ENCODE measurements at regions not wholly inside any gene's neighbourhood (a gene's known extent, or its start where the extent isn't known, plus 50 kb on each side); places are given as distances from the start of the nearest gene placed in this dataset.
"Not testable (repeated sequence)": the region's sequence is repeated elsewhere in the genome, so short reads cannot be mapped to it uniquely, and the experiment has no call there.

DNA sequence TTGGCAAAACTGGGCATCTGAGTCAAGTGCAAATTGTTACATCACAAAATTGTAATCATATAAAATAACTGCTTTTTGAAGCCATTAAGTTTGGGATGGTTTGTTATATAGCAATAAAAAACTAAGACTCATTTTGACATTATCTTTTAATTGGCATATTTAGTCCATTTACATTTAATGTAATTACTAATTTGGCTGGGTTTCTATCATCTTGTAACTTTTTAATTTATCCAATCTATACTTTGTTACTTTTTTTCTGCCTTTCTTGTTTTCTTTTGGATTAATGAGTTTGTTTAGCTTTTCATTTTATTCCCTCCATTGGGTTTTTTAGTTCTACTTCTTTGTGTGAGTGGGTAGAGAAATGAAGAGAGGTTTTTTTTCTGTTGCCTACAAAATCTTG is 76.3 kb downstream of the DRAM2 start:
- DNase-seq: no peak

DNA sequence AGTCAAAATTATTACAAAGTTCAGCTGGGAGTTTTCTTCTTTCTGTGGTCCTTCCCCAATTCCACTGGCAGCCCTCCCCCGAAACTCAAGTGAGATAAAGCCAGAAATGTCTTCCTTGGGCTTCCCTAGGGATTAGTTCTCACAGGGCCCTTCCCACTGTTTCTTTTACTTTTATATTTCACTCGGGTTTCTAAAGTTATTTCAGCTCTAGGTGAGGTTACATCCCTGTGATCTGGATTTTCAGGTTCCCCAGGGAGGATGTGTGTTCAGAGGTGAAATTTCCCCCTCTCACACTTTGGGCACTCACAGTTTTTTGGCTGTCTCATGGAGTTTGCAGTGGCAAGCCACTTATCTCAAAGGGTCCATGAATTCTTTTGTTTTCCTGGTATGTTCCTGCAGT is 77.3 kb downstream of the DRAM2 start:
- DNase-seq: no peak

DNA sequence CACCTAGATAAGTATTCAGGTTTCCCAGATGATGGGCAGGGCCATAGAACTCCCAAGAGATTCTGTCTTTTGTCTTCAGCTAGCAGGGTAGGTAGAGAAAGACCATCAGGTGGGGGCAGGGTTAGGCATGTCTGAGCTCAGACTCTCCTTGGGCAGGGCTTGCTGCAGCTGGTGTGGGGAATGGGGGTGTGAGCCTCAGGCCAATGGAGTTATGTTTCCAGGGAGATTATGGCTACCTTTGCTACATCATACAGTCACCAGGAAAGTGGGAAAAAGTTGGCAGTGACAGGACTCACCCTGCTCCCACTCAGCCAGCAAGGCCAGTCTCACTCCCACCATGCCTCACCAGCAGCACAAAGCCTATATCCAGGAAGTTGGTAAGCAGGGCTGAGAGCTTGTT is 77.8 kb downstream of the DRAM2 start:
- no peak for DNase-seq

DNA sequence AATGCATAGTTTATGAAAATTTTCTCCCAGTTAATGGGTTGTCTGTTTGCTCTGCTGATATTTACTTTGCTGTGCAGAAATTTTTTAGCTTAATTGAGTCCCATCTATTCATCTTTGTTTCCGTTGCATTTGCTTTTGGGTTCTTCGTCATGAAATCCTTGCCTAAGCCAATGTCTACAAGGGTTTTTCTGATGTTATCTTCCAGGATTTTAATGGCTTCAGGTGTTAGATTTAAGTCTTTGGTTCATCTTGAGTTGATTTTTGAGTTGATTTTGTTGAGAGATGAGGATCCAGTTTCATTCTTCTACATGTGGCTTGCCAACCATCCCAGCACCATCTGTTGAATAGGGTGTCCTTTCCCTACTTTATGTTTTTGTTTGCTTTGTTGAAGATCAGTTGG is 85.2 kb downstream of the DRAM2 start:
- no peak for DNase-seq

DNA sequence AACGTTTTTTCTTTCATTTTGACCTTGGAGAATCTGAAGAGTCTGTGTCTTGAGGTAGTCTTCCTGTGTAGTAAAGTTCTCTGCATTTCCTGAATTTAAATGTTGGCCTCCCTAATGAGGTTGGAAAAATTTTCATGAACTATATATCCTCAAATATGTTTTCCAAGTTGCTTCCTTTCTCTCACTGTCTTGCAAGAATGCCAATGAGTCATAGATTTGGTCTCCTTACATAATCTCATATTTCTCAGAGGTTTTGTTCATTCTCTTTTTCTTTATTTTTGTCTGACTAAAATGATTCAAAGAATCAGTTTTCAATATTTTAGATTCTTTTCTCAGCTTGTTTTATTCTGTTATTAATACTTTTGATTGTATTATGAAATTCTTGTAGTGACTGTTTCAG is 87.6 kb downstream of the DRAM2 start:
- DNase-seq: no peak

DNA sequence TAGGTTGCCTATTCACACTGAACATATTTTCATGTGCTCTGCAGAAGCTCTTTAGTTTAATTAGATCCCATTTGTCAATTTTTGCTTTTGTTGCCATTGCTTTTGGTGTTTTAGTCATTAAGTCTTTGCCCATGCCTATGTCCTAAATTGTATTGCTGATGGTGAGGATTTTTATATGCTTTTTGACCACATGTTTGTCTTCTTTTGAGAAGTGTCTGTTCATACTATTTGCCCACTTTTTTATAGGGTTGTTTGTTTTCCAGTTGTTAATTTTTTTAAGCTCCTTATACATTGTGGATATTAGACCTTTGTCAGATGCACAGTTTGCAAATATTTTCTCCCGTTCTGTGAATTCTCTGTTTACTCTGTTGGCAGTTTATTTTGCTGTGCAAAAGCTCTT is 84.5 kb upstream of the LRIF1 start:
- DNase-seq: not testable (repeated sequence)

DNA sequence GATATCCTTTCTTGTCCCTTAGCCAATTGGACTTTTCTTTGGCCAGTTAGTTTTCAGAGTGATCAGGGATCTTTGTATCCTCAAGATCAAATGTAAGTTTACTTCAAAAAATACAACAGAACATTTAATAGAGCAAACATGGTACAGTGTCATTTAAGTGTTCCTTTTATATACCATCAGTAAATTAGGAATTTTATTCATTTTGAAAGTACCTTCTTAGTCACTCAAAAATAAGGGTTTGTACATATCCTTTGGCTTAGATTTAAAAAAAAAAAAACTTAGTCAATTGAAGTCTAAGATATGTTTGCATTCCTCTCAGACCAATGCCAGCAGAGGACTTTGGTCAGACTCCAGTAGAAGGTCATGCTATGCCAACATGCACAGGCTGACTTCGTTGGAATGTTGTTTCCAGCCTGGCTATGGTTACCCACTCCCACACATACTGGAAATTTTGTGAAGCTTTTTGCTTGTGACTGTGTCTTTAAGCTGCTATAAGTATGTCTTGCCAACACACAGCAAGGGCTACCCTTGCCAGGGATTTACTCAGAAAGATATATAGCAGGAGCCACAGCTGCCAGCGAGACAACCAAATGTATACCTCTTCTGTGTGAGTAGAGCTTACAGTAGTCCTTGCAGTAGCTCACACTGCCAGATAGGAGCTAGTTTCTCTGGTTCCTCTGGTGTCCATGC is 81.5 kb upstream of the LRIF1 start:
- DNase-seq: no peak

DNA sequence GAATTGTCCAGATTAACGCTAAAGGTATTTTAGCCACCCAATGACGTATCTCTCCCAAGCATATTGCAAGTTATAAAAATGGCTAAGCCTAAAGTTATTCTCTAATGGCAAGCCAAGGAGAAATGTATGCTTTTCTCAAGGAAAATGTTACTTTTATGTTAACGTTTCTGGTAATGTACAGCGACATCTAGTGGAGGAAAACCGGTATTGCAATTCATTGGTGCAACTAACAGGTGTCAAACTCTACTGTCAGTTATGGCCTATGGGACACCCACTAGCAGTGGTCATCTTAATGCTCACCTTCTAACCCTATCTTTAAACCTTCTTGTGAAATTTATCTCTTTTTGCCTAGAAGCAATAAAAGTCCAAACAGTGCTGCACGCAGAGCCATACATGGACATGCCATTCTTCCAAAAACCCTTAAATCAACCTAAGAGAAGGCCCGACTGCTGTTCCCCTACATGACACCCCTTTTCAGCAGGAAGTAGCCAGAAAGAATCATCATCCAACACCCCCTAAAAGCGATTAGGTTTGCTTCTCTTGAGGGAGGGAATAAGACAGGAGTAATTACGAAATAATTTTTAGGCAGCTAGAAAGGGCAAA is 68.7 kb upstream of the LRIF1 start:
- DNase-seq: peak; percentile 59

DNA sequence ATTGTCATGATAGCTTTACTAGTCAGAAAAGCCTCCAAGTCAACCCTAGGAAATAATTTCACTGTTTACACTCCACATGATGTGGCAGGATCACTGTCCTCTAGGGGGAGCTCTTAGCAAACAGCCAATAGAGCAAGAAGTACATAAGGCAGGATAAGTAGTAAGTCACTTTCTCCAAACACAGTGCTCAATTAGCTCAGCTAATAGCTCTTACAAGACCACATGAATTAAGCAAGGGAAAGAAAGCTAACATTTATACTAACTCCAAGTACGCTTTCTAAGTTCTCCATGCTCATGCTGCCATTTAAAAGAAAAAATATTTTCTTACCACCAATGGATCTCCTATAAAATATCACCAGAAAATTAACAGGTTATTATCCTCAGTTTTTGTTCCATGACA is 66.9 kb upstream of the LRIF1 start:
- peak; percentile 40 for DNase-seq

DNA sequence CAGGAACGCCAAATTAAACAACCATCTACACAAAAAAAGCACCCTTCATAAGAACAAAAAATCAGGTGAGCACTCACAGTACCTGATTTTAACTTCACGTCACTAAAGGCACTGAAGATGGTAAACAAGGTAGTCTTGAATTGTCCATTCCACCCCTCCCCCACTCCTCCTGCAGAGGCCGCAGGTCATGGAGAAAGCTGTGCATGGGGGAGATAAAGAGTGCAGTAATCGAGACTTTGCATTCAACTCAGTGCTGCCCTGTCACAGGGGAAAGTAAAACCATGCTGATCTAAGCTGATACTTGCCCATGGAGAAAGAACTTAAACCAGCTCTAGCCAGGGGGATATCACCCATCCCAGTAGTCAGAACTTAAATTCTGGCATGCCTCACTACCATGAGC is 61.4 kb upstream of the LRIF1 start:
- no peak for DNase-seq

DNA sequence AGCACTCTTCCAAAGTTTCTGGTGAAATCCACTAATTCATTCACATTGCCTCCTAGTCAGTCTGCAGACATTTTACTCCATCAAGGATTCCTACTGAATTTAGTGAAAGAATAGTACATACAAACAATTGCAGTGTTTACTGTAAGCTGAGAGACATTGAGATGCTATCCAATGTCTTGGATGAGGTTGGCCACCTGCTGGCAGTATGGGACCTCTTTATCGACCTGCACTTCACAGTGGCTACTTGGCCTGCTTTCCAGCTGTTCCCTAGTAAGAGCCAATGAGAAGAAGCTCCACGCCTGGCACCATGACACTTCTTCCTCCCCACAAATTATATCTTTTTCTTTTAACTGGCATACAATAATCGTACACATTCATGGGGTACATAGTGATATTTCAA is 51.5 kb upstream of the LRIF1 start:
- DNase-seq: no peak

Measured in KG1 (cell line).